ENCODE measurements at regions not wholly inside any gene's neighbourhood (a gene's known extent, or its start where the extent isn't known, plus 50 kb on each side); places are given as distances from the start of the nearest gene placed in this dataset.

GRCh38 chr9:30410273-30410672 lies 1974.2 kb upstream of the ACO1 start:
- no peak for TF ChIP-seq CTCF (IDR thresholded peaks at IDR 0.05; ENCODE audit: insufficient read depth, low read length)
- no peak for DNase-seq (ENCODE audit: low read depth)
- no peak overlapping the region for H3K4me3 ChIP-seq (ENCODE audit: low read depth, low read length)

- TF ChIP-seq CTCF (IDR thresholded peaks at IDR 0.05; ENCODE audit: insufficient read depth, low read length), result no peak
- DNase-seq (ENCODE audit: low read depth), result no peak
- H3K4me3 ChIP-seq (ENCODE audit: low read depth, low read length), result no peak overlapping the region
Observed at GRCh38 chr9:30411571-30411970, 1972.9 kb upstream of the ACO1 start.

GRCh38 chr9:30459156-30459555 lies 1925.3 kb upstream of the ACO1 start:
- no peak for TF ChIP-seq CTCF (IDR thresholded peaks at IDR 0.05; ENCODE audit: insufficient read depth, low read length)
- no peak for DNase-seq (ENCODE audit: low read depth)
- no peak overlapping the region for H3K4me3 ChIP-seq (ENCODE audit: low read depth, low read length)

GRCh38 chr9:30476826-30477225 lies 1907.6 kb upstream of the ACO1 start:
- no peak overlapping the region for H3K4me3 ChIP-seq (ENCODE audit: low read depth, low read length)
- TF ChIP-seq CTCF (IDR thresholded peaks at IDR 0.05; ENCODE audit: insufficient read depth, low read length), result no peak
- no peak for DNase-seq (ENCODE audit: low read depth)

GRCh38 chr9:30478684-30479083 lies 1905.8 kb upstream of the ACO1 start:
- no peak overlapping the region for H3K4me3 ChIP-seq (ENCODE audit: low read depth, low read length)
- TF ChIP-seq CTCF (IDR thresholded peaks at IDR 0.05; ENCODE audit: insufficient read depth, low read length), result no peak
- no peak for DNase-seq (ENCODE audit: low read depth)

- DNase-seq (ENCODE audit: low read depth), result no peak
- TF ChIP-seq CTCF (IDR thresholded peaks at IDR 0.05; ENCODE audit: insufficient read depth, low read length), result no peak
- no peak overlapping the region for H3K4me3 ChIP-seq (ENCODE audit: low read depth, low read length)
Observed at GRCh38 chr9:30482499-30482898, 1901.9 kb upstream of the ACO1 start.

GRCh38 chr9:30484690-30485089 lies 1899.8 kb upstream of the ACO1 start:
- TF ChIP-seq CTCF (IDR thresholded peaks at IDR 0.05; ENCODE audit: insufficient read depth, low read length), result no peak
- DNase-seq (ENCODE audit: low read depth), result no peak
- no peak overlapping the region for H3K4me3 ChIP-seq (ENCODE audit: low read depth, low read length)
